IPS DF 6.9 (cell line): ENCODE measurements at regions not wholly inside any gene's neighbourhood (a gene's known extent, or its start where the extent isn't known, plus 50 kb on each side); places are given as distances from the start of the nearest gene placed in this dataset.

ENCODE experiments used
- DNase-seq: peaks from one replicate; pipeline ENCODE4 v3.0.0-alpha.2; 2013; ENCODE audit warnings: low read depth, low spot score
- H3K27ac ChIP-seq: one replicate; pipeline ENCODE4 v1.5.1; 2013; ENCODE audit warnings: low read length, control low read depth
- H3K27me3 ChIP-seq: 2 replicates; pipeline ENCODE4 v1.6.1; 2013; ENCODE audit warnings: mild to moderate bottlenecking, low read length; ENCODE audit not compliant: control insufficient read depth, insufficient read depth
- H3K36me3 ChIP-seq: 2 replicates; pipeline ENCODE4 v1.6.1; 2013; ENCODE audit warnings: low read length; ENCODE audit not compliant: control insufficient read depth, insufficient read depth
- H3K4me1 ChIP-seq: 2 replicates; pipeline ENCODE4 v1.6.1; 2013; ENCODE audit warnings: low read length; ENCODE audit not compliant: control insufficient read depth, insufficient read depth
- H3K4me3 ChIP-seq: 2 replicates; pipeline ENCODE4 v1.5.1; 2013; ENCODE audit warnings: mild to moderate bottlenecking, low read length
- H3K9me3 ChIP-seq: 2 replicates; pipeline ENCODE4 v1.6.1; 2013; ENCODE audit warnings: low read length, inconsistent platforms; ENCODE audit not compliant: control insufficient read depth, insufficient read depth
- WGBS: extraction: QIAGEN DNeasy Blood & Tissue Kit; methylation state at CpG from one replicate; pipeline ENCODE4 v1.1.7; 2013; ENCODE audit warnings: mixed read lengths, missing lambda C conversion rate; ENCODE audit not compliant: insufficient read length, insufficient coverage; 5-methylcytosine and 5-hydroxymethylcytosine counted together

DNA sequence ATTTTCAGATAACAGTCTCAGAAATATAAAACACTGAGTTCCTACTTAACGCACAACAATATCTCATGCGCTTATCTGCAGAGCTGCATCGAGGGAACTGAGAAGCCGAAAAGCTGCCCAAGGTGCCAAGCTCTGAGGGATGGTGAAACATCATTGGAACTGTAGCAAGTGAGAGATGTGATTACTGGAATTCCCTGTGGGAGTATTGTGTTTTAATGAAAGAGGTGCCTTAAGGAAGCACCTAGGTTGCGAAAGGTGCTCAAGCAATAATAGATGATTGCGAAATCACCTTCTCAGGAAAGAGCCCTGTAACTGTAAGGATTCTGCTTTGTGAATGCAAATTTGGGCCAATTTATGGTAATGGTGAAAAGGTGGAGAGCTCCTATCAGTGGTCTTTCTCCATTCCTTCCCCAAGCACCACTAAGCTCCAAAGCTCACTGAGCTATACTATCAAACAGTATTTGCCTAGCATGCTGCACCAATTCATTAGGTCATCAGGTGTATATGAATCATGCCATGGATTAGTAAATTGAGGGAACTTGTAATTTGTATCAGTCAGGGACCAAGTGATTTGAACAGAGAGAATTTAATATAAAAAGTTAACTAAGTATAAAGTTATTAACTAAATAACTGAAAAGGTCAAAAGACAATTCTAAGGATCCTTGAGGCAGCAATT lies 59.0 kb upstream of the ATP8A1 start:
- Histone ChIP-seq H3K27me3 (no peaks in the 10 kb centered on the region), H3K27ac (no peak overlapping the region), H3K9me3 (no peaks in the 10 kb centered on the region), H3K36me3 (no peaks in the 10 kb centered on the region), H3K4me3 (no peak overlapping the region), H3K4me1 (no peaks in the 10 kb centered on the region)
- DNase-seq: no peak
- no CpG with 5 or more reads among the region's 6 CpGs for WGBS

- no CpG with 5 or more reads among the region's 3 CpGs for WGBS
- Histone ChIP-seq H3K27ac (no peak overlapping the region), H3K4me3 (no peak overlapping the region), H3K27me3 (no peaks in the 10 kb centered on the region), H3K36me3 (no peaks in the 10 kb centered on the region), H3K4me1 (no peaks in the 10 kb centered on the region), H3K9me3 (no peaks in the 10 kb centered on the region)
- no peak for DNase-seq
These were observed 56.5 kb upstream of the ATP8A1 start for GRCh38 chr4:42713391-42713790.

DNA sequence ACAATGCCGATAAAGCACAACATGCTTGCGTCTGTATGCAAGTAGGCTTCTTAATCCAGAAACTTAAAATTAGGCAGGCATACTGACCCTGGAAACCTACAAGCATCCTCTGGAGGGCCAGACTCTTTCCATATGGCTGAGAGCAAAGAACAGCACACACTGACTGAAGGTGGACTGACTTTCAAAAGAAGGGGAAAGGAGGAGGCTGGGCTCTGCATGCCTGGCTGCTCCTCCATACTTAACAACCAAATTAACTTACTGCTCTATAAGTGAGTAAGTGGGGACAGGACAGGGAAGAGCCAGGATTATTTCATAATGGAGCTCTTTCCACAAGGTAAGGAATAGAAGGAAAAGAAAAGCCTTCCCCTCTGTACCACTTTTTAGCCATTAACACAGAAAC lies 55.9 kb upstream of the ATP8A1 start:
- Histone ChIP-seq H3K27ac (no peak overlapping the region), H3K27me3 (no peaks in the 10 kb centered on the region), H3K4me1 (no peaks in the 10 kb centered on the region), H3K36me3 (no peaks in the 10 kb centered on the region), H3K9me3 (no peaks in the 10 kb centered on the region), H3K4me3 (no peak overlapping the region)
- WGBS: no CpG with 5 or more reads among the region's 2 CpGs
- no peak for DNase-seq

- H3K4me1 ChIP-seq: no peaks in the 10 kb centered on the region
- DNase-seq: no peak
- no peaks in the 10 kb centered on the region for H3K36me3 ChIP-seq
- no peaks in the 10 kb centered on the region for H3K9me3 ChIP-seq
- H3K27me3 ChIP-seq: no peaks in the 10 kb centered on the region
- H3K4me3 ChIP-seq: no peak overlapping the region
- no peak overlapping the region for H3K27ac ChIP-seq
These were observed 54.6 kb upstream of the ATP8A1 start for GRCh38 chr4:42711496-42711895.

DNA sequence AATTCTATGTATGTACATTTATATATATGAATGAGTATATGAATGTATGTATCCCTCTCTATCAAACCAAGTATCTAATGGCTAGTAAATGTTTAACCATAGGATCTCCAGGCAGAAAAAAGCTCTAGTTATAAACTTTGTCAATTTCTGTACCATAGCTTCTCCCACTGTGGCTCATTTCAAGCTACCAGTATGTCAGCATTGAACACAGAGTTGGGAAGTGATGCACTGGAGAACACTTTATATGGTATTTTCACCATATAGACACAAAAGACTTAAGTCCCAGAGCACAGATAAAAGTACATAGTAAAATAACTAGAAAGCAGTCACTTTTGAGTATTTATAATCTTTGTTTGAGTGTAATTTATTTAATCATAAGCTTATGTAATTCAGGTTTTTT lies 53.9 kb upstream of the ATP8A1 start:
- Histone ChIP-seq H3K27ac (no peak overlapping the region), H3K36me3 (no peaks in the 10 kb centered on the region), H3K4me3 (no peak overlapping the region), H3K27me3 (no peaks in the 10 kb centered on the region), H3K9me3 (no peaks in the 10 kb centered on the region), H3K4me1 (no peaks in the 10 kb centered on the region)
- no peak for DNase-seq

GRCh38 chr4:42710329-42710728 lies 53.4 kb upstream of the ATP8A1 start:
- Histone ChIP-seq H3K36me3 (no peaks in the 10 kb centered on the region), H3K27me3 (no peaks in the 10 kb centered on the region)

GRCh38 chr4:42709392-42710065 lies 52.6 kb upstream of the ATP8A1 start:
- no peak for DNase-seq
- no peaks in the 10 kb centered on the region for H3K36me3 ChIP-seq
- H3K27me3 ChIP-seq: no peaks in the 10 kb centered on the region
- H3K4me3 ChIP-seq: no peak overlapping the region
- H3K27ac ChIP-seq: no peak overlapping the region
- no peaks in the 10 kb centered on the region for H3K4me1 ChIP-seq
- H3K9me3 ChIP-seq: no peaks in the 10 kb centered on the region
- WGBS: no CpG with 5 or more reads among the region's 5 CpGs

More at GRCh38 chr4:42710329-42710728, 53.4 kb upstream of the ATP8A1 start:
- Histone ChIP-seq H3K27ac (no peak overlapping the region), H3K4me1 (no peaks in the 10 kb centered on the region), H3K4me3 (no peak overlapping the region), H3K9me3 (no peaks in the 10 kb centered on the region)
- no CpG with 5 or more reads among the region's 5 CpGs for WGBS
- no peak for DNase-seq

- H3K36me3 ChIP-seq: no peaks in the 10 kb centered on the region
- no peak for DNase-seq
- H3K4me1 ChIP-seq: no peaks in the 10 kb centered on the region
- H3K9me3 ChIP-seq: no peaks in the 10 kb centered on the region
- H3K27me3 ChIP-seq: no peaks in the 10 kb centered on the region
- H3K27ac ChIP-seq: no peak overlapping the region
- WGBS: no CpG with 5 or more reads among the region's 1 CpG
- H3K4me3 ChIP-seq: no peak overlapping the region
These were observed 51.7 kb upstream of the ATP8A1 start for GRCh38 chr4:42708625-42709024.
